CD4-positive, alpha-beta T cell treated with Interleukin-2 at 100 ng/mL for 4 hours (primary cell): ENCODE measurements at regions not wholly inside any gene's neighbourhood (a gene's known extent, or its start where the extent isn't known, plus 50 kb on each side); places are given as distances from the start of the nearest gene placed in this dataset.

Source experiments
- DNase-seq: peaks from one replicate; pipeline ENCODE4 v3.0.0-alpha.2; 2020; ENCODE audit warnings: low spot score

DNA sequence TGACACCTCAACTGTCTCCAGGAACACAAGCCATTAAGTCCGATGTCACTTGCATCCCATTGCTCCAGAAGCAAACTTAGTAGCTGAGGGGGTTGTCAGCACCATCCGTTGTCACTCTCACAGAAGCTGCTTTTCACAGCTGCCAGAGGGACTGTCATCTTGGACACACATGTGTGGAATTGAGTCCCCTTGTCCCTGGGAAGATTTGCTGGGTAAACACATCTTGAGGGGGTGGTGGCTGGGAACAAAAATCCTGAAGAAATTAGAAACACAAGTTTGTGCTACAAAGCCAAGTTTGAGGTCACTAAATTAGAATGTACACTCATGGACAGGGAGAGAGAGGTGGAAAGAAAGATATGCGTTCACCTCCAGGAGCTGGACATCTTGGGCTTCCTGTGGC, 55.2 kb upstream of the ADRA1B start:
- no peak for DNase-seq

DNA sequence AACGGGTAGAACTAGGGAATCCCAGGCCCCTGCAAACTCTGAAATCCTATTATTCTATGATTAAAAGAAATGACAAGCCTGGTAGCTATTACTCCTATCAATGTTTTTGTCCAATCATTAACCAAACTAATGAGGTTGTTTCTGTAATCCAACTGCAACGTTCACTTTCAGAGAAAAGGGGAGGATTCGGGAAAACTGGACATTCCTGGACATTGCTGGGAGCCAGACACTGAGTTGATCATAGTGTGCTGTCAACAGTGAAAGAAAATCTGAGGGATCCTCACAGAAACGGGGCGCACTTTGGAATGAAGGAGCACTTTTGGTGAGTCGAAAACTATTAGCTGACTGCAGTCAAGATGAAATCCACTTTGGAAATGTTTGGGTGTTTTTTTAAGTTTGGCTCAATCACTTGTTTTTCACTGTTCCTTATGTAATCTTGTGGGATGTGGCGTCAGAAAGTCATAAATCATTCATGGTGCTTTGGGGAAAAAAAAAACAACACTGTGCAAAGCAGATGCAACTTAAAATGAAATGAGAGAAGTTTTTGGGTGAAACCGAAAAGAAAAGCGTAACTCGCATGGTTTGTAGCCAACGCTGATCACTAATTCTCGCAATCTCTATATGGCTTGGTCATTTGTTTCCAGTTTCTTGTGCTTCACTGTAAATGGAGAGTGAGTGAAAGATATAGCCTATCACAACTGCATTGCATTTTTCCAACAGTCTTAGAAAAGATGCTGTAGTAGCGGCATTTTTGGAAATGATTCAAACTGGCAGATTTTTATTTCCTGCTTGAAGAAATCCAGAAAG, 51.2 kb upstream of the ADRA1B start:
- no peak for DNase-seq

DNA sequence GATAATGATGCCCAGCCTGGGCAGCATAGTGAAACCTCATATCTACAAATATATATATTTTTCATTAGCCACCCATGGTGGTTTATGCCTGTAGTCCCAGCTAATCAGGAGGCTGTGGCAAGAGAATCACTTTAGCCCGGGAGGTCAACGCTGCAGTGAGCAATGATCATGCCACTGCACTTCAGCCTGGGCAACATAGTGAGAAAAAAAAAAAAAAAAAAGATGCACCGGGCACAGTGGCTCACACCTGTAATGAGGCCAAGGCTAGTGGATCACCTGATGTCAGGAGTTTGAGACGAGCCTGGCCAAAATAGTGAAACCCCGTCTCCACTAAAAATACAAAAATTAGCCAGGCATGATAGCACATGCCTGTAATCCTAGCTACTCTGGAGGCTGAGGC, 50.2 kb upstream of the ADRA1B start:
- DNase-seq, result no peak
